ENCODE measurements at regions not wholly inside any gene's neighbourhood (a gene's known extent, or its start where the extent isn't known, plus 50 kb on each side); places are given as distances from the start of the nearest gene placed in this dataset.

- TF ChIP-seq CTCF (conservative IDR thresholded peaks at IDR 0.05 in 1 of 2, IDR thresholded peaks at IDR 0.05 in 1 of 2; ENCODE audit: extremely low read depth in 1 of 2, insufficient read depth in 1 of 2, low read depth in 1 of 2, low read length in 2 of 2): no peak
- no peak for TF ChIP-seq EZH2 (IDR thresholded peaks at IDR 0.05; ENCODE audit: borderline replicate concordance, low read length)
These were observed 89.2 kb upstream of the BHLHE23 start for GRCh38 chr20:63095718-63096654.
